SK-N-SH treated with all-trans-retinoic acid at 6 μM for 48 hours (cell line): ENCODE measurements at regions not wholly inside any gene's neighbourhood (a gene's known extent, or its start where the extent isn't known, plus 50 kb on each side); places are given as distances from the start of the nearest gene placed in this dataset.

Experiments
- ESRRG ChIP-seq: fragments of 250-450 bp; sonication (Bioruptor Pico); IDR thresholded peaks from 2 replicates; pipeline ENCODE4 v1.6.1; 2021; ENCODE audit warnings: mild to moderate bottlenecking
- ISL1 ChIP-seq: fragments of 250-450 bp; sonication (Bioruptor Pico); IDR thresholded peaks from 2 replicates; pipeline ENCODE4 v2.1.2; 2022; ENCODE audit warnings: mild to moderate bottlenecking, moderate library complexity
- PATZ1 ChIP-seq: fragments of 250-450 bp; sonication (Bioruptor Pico); IDR thresholded peaks from 2 replicates; pipeline ENCODE4 v1.8.0; 2020; ENCODE audit warnings: mild to moderate bottlenecking, moderate library complexity, borderline replicate concordance
- PPARA ChIP-seq: fragments of 250-450 bp; sonication (Bioruptor Pico); IDR thresholded peaks from 2 replicates; pipeline ENCODE4 v1.5.0; 2020; ENCODE audit warnings: mild to moderate bottlenecking, borderline replicate concordance
- RARB ChIP-seq: fragments of 250-450 bp; sonication (Bioruptor Pico); IDR thresholded peaks from 2 replicates; pipeline ENCODE4 v1.8.0; 2021; ENCODE audit warnings: mild to moderate bottlenecking, moderate library complexity
- TOX ChIP-seq: fragments of 250-450 bp; sonication (Bioruptor Pico); IDR thresholded peaks from 2 replicates; pipeline ENCODE4 v1.8.0; 2021; ENCODE audit warnings: mild to moderate bottlenecking, moderate library complexity, borderline replicate concordance
- TSHZ2 ChIP-seq: fragments of 250-450 bp; sonication (Bioruptor Pico); IDR thresholded peaks from 2 replicates; pipeline ENCODE4 v1.5.0; 2020; ENCODE audit warnings: mild to moderate bottlenecking, moderate library complexity
- ZFP3 ChIP-seq: fragments of 250-450 bp; sonication (Bioruptor Pico); IDR thresholded peaks from 2 replicates; pipeline ENCODE4 v1.5.0; 2020; ENCODE audit warnings: mild to moderate bottlenecking, moderate library complexity
- ZFP30 ChIP-seq: fragments of 450-650 bp; formaldehyde crosslinking; IDR thresholded peaks from 2 replicates; pipeline ENCODE4 v1.5.0; 2022; ENCODE audit warnings: mild to moderate bottlenecking, moderate library complexity
- ZNF8 ChIP-seq: fragments of 450-650 bp; formaldehyde crosslinking; IDR thresholded peaks from 2 replicates; pipeline ENCODE4 v1.5.0; 2020; ENCODE audit warnings: mild to moderate bottlenecking, moderate library complexity

GRCh38 chr3:154970797-154971196, 109.3 kb upstream of the MME start:
- TF ChIP-seq PATZ1 (CRISPR knock-in tag) (no peak), ZFP3 (CRISPR knock-in tag) (no peak), ZFP30 (CRISPR knock-in tag) (no peak), ZNF8 (CRISPR knock-in tag) (no peak), PPARA (CRISPR knock-in tag) (no peak), RARB (CRISPR knock-in tag) (no peak), ISL1 (no peak), TSHZ2 (CRISPR knock-in tag) (no peak), ESRRG (no peak), TOX (CRISPR knock-in tag) (no peak)
